GM20000 (cell line): ENCODE measurements at regions not wholly inside any gene's neighbourhood (a gene's known extent, or its start where the extent isn't known, plus 50 kb on each side); places are given as distances from the start of the nearest gene placed in this dataset.

Experiments used
- DNase-seq: peaks from one replicate; pipeline ENCODE4 v3.0.0; 2012; ENCODE audit warnings: low spot score
- TF ChIP-seq, protein P1 (sequence below): IDR thresholded peaks from 2 replicates; pipeline ENCODE4 v1.5.1; 2012; ENCODE audit warnings: mild to moderate bottlenecking, control low read depth; ENCODE audit errors: extremely low read depth, missing control alignments

DNA sequence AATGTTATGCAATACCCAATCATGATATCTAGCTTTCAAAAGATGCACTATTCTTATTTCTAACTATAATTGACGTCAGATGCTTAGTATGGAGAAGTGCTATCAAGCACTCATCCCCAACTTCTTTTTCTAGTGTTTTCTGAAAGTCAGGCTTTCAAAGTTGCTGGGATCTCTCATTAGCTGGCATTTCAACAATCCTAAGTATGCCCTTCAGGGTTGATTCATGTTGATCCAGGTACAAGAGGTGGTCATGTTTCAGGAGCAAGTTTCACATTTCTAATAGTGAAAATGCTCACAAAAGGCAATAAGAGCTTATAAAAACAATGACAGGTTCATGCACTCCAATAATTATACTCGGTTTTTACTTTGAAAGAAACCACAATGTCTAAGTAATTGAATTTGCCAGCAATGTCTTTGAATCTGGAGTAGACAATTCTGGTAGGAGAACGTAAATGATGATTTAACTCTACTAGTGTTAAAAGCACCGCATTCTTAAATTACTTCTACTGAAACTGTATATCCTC is 193.7 kb upstream of the KHDRBS2 start:
- no peak for DNase-seq
- TF ChIP-seq, protein P1, sequence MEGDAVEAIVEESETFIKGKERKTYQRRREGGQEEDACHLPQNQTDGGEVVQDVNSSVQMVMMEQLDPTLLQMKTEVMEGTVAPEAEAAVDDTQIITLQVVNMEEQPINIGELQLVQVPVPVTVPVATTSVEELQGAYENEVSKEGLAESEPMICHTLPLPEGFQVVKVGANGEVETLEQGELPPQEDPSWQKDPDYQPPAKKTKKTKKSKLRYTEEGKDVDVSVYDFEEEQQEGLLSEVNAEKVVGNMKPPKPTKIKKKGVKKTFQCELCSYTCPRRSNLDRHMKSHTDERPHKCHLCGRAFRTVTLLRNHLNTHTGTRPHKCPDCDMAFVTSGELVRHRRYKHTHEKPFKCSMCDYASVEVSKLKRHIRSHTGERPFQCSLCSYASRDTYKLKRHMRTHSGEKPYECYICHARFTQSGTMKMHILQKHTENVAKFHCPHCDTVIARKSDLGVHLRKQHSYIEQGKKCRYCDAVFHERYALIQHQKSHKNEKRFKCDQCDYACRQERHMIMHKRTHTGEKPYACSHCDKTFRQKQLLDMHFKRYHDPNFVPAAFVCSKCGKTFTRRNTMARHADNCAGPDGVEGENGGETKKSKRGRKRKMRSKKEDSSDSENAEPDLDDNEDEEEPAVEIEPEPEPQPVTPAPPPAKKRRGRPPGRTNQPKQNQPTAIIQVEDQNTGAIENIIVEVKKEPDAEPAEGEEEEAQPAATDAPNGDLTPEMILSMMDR: no peak

- DNase-seq: no peak
Observed at GRCh38 chr6:62474793-62475192, 188.8 kb upstream of the KHDRBS2 start.

GRCh38 chr6:62466607-62467006 is 180.6 kb upstream of the KHDRBS2 start:
- DNase-seq: no peak
- TF ChIP-seq, protein P1: no peak

More at GRCh38 chr6:62474793-62475192, 188.8 kb upstream of the KHDRBS2 start:
- TF ChIP-seq, protein P1: no peak

- TF ChIP-seq, protein P1: no peak
- no peak for DNase-seq
Observed at GRCh38 chr6:62465206-62465605, 179.2 kb upstream of the KHDRBS2 start.

DNA sequence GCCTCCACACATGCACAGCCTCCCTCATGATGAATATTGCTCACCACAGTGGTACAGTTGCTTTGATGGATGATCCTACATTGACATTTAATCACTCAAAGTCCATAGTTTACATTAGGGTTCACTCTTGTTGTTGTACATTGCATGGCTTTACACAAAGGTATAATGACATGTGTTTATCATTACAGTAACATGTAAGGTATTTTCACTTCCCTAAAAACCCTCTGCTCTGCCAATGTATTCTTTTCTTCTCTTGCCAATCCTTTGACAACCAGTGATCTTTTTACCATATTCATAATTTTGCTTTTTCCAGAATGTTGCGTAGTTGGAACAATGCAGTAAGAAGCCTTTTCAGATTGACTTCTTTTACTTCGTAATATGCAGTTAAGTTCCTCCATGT is 166.6 kb upstream of the KHDRBS2 start:
- DNase-seq: no peak
- TF ChIP-seq, protein P1: no peak

DNA sequence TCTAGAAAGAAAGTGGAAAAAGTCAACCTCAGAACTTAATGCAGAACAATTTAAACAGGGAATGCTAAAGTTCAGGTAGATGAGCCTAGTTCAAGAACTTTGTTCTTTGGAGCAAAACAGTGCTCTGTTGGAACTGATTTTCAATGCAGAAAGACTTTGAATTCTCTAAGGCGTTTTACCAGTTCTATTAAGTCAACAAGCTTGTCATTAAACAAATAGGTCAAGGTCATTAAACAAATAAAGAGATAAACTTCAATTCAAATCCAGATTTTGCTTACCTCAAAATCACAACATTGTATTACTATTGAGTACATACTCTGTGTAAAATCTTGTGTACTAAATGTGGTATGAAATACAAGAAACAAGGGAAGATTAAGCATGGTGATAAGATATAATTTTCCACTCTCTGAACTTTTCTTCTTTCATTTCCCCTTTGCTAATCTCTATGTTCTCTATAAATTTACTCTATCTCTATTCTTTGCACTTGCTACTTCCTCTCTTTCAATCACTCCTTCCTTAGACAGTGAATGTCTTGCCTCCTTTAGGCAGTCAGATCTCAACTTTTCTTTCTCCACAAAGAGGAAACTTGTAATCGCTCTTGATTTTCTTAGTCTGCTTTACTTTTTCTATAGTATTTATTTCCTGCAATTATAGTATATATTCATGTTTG is 160.8 kb upstream of the KHDRBS2 start:
- no peak for DNase-seq
- TF ChIP-seq, protein P1: no peak

GRCh38 chr6:62445521-62445920 is 159.5 kb upstream of the KHDRBS2 start:
- TF ChIP-seq, protein P1: no peak
- DNase-seq: no peak
